ENCODE measurements at regions not wholly inside any gene's neighbourhood (a gene's known extent, or its start where the extent isn't known, plus 50 kb on each side); places are given as distances from the start of the nearest gene placed in this dataset.

DNA sequence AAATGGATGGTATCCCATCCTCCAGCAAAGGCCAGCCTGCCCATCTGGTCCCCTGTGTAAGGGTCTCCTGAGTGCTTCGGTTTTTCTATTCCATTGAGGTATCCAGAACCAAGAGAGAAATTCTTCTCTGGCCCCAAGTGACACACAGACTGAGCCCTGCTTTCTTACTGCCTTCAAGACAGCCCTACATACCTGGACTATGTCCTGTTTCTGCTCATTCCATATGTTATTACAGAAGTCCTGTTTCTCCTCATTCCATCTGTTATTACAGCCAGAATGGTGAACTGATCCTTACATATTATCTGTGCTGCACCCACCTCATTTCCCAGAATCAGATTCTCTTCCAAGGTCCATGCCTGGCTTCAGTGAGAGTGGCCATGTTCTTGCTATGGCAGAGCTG, 115.2 kb downstream of the DCLK3 start:
- Histone ChIP-seq H3K4me3 (ENCODE audit: low read depth in 1 of 3, low read length in 3 of 3) (no peak overlapping the region), H3K27ac (ENCODE audit: low read depth in 1 of 2, low read length in 2 of 2) (no peak overlapping the region), H3K9ac (ENCODE audit: low read depth in 1 of 2, low read length in 2 of 2) (no peak overlapping the region), H3K9me3 (ENCODE audit: control insufficient read depth in 4 of 4, low read length in 3 of 4) (no peaks in the 10 kb centered on the region), H3K4me1 (ENCODE audit: control insufficient read depth in 4 of 4, insufficient read depth in 4 of 4, low read length in 3 of 4) (no peaks in the 10 kb centered on the region), H3K36me3 (ENCODE audit: control insufficient read depth in 4 of 4, insufficient read depth in 3 of 4, low read depth in 1 of 4, low read length in 3 of 4) (no peaks in the 10 kb centered on the region), H3K27me3 (ENCODE audit: control insufficient read depth in 4 of 4, insufficient read depth in 4 of 4, low read length in 3 of 4) (peaks cover 0 to 6% (median 0%) of the 10 kb centered on the region in 4 donors)
- no peak for DNase-seq (ENCODE audit: low spot score)
- TF ChIP-seq RXRA (IDR thresholded peaks at IDR 0.05): no peak
- TF ChIP-seq NR2F2 (IDR thresholded peaks at IDR 0.05): no peak
- TF ChIP-seq HNF4G (IDR thresholded peaks at IDR 0.05): no peak
- no peak for TF ChIP-seq RAD21 (IDR thresholded peaks at IDR 0.05)
- TF ChIP-seq YY1 (IDR thresholded peaks at IDR 0.05): no peak
- no peak for TF ChIP-seq EGR1 (IDR thresholded peaks at IDR 0.05; ENCODE audit: low read depth in 2 of 2)
- no peak for TF ChIP-seq SP1 (IDR thresholded peaks at IDR 0.05)
- TF ChIP-seq GABPA (IDR thresholded peaks at IDR 0.05 in 1 of 2, conservative IDR thresholded peaks at IDR 0.05 in 1 of 2): no peak
- WGBS: 41% methylated on average over 1 of the region's 1 CpG

DNA sequence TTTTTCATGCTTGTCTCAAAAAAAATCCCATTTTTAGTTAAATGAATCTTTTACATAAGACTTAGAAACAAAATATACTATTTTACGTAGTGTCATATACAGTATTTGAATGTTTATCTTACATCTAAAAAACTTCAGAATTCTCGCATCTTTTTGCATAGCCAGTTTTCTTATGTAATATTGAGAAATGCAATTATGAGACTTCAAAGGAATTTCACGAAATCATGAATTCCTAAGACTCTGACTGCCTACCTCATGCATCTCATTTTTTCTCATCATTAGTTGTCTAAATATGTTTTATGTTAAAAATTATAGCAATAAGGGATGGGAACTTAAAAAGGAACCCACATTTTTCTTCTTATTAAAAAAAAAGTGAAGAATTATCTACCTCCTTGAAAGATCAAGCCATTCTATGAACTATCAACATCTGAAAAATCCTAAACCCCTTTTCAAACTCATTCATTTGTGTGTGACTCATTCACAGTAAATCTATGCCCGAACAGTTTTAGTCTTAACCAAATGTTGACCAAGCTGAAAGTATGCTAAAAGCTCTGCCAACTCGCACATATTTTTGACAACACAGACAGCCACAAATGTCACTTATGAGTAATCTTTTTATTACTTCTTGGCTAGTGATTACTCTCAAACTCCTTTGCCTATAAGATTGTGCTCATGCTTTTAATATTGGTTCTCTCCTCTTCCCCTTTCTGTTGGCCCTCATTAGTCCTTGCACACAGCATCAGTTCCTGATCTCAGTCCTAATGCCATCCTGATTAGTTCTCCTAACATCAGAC, 115.9 kb downstream of the DCLK3 start:
- Histone ChIP-seq H3K9ac (ENCODE audit: low read depth in 1 of 2, low read length in 2 of 2) (no peak overlapping the region), H3K9me3 (ENCODE audit: control insufficient read depth in 4 of 4, low read length in 3 of 4) (no peaks in the 10 kb centered on the region), H3K4me3 (ENCODE audit: low read depth in 1 of 3, low read length in 3 of 3) (no peak overlapping the region), H3K27me3 (ENCODE audit: control insufficient read depth in 4 of 4, insufficient read depth in 4 of 4, low read length in 3 of 4) (peaks cover 0 to 6% (median 0%) of the 10 kb centered on the region in 4 donors), H3K36me3 (ENCODE audit: control insufficient read depth in 4 of 4, insufficient read depth in 3 of 4, low read depth in 1 of 4, low read length in 3 of 4) (no peaks in the 10 kb centered on the region), H3K4me1 (ENCODE audit: control insufficient read depth in 4 of 4, insufficient read depth in 4 of 4, low read length in 3 of 4) (no peaks in the 10 kb centered on the region), H3K27ac (ENCODE audit: low read depth in 1 of 2, low read length in 2 of 2) (no peak overlapping the region)
- no peak for TF ChIP-seq JUND (IDR thresholded peaks at IDR 0.05)
- TF ChIP-seq, protein P1, sequence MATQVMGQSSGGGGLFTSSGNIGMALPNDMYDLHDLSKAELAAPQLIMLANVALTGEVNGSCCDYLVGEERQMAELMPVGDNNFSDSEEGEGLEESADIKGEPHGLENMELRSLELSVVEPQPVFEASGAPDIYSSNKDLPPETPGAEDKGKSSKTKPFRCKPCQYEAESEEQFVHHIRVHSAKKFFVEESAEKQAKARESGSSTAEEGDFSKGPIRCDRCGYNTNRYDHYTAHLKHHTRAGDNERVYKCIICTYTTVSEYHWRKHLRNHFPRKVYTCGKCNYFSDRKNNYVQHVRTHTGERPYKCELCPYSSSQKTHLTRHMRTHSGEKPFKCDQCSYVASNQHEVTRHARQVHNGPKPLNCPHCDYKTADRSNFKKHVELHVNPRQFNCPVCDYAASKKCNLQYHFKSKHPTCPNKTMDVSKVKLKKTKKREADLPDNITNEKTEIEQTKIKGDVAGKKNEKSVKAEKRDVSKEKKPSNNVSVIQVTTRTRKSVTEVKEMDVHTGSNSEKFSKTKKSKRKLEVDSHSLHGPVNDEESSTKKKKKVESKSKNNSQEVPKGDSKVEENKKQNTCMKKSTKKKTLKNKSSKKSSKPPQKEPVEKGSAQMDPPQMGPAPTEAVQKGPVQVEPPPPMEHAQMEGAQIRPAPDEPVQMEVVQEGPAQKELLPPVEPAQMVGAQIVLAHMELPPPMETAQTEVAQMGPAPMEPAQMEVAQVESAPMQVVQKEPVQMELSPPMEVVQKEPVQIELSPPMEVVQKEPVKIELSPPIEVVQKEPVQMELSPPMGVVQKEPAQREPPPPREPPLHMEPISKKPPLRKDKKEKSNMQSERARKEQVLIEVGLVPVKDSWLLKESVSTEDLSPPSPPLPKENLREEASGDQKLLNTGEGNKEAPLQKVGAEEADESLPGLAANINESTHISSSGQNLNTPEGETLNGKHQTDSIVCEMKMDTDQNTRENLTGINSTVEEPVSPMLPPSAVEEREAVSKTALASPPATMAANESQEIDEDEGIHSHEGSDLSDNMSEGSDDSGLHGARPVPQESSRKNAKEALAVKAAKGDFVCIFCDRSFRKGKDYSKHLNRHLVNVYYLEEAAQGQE (IDR thresholded peaks at IDR 0.05): no peak
- 62% methylated on average over 5 of the region's 5 CpGs for WGBS
- no peak for DNase-seq (ENCODE audit: low spot score)

- H3K9ac ChIP-seq (ENCODE audit: low read depth in 1 of 2, low read length in 2 of 2): no peak overlapping the region
- no peak for DNase-seq (ENCODE audit: low spot score)
- H3K27ac ChIP-seq (ENCODE audit: low read depth in 1 of 2, low read length in 2 of 2): no peak overlapping the region
- peaks cover 0 to 6% (median 0%) of the 10 kb centered on the region in 4 donors for H3K27me3 ChIP-seq (ENCODE audit: control insufficient read depth in 4 of 4, insufficient read depth in 4 of 4, low read length in 3 of 4)
- 70% methylated on average over 3 of the region's 3 CpGs for WGBS
- H3K9me3 ChIP-seq (ENCODE audit: control insufficient read depth in 4 of 4, low read length in 3 of 4): no peaks in the 10 kb centered on the region
- no peak overlapping the region for H3K4me3 ChIP-seq (ENCODE audit: low read depth in 1 of 3, low read length in 3 of 3)
- no peaks in the 10 kb centered on the region for H3K36me3 ChIP-seq (ENCODE audit: control insufficient read depth in 4 of 4, insufficient read depth in 3 of 4, low read depth in 1 of 4, low read length in 3 of 4)
- H3K4me1 ChIP-seq (ENCODE audit: control insufficient read depth in 4 of 4, insufficient read depth in 4 of 4, low read length in 3 of 4): no peaks in the 10 kb centered on the region
- no peak for TF ChIP-seq NR2F2 (IDR thresholded peaks at IDR 0.05)
- no peak for TF ChIP-seq YY1 (IDR thresholded peaks at IDR 0.05)
- no peak for TF ChIP-seq HNF4A (conservative IDR thresholded peaks at IDR 0.05)
- no peak for TF ChIP-seq TAF1 (conservative IDR thresholded peaks at IDR 0.05)
- TF ChIP-seq RXRA (IDR thresholded peaks at IDR 0.05): no peak
- TF ChIP-seq SP1 (IDR thresholded peaks at IDR 0.05): no peak
- no peak for TF ChIP-seq HNF4G (IDR thresholded peaks at IDR 0.05)
- TF ChIP-seq, protein P2, sequence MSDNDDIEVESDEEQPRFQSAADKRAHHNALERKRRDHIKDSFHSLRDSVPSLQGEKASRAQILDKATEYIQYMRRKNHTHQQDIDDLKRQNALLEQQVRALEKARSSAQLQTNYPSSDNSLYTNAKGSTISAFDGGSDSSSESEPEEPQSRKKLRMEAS (IDR thresholded peaks at IDR 0.05): no peak
- TF ChIP-seq GABPA (IDR thresholded peaks at IDR 0.05 in 1 of 2, conservative IDR thresholded peaks at IDR 0.05 in 1 of 2): no peak
- TF ChIP-seq EGR1 (IDR thresholded peaks at IDR 0.05; ENCODE audit: low read depth in 2 of 2): no peak
- TF ChIP-seq FOXA1 (IDR thresholded peaks at IDR 0.05): no peak
- TF ChIP-seq, protein P1 (IDR thresholded peaks at IDR 0.05): no peak
- TF ChIP-seq, protein P3, sequence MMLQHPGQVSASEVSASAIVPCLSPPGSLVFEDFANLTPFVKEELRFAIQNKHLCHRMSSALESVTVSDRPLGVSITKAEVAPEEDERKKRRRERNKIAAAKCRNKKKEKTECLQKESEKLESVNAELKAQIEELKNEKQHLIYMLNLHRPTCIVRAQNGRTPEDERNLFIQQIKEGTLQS (IDR thresholded peaks at IDR 0.05): no peak
- no peak for TF ChIP-seq FOXA2 (IDR thresholded peaks at IDR 0.05)
- no peak for TF ChIP-seq RAD21 (IDR thresholded peaks at IDR 0.05)
- TF ChIP-seq JUND (IDR thresholded peaks at IDR 0.05): no peak
- TF ChIP-seq, protein P4, sequence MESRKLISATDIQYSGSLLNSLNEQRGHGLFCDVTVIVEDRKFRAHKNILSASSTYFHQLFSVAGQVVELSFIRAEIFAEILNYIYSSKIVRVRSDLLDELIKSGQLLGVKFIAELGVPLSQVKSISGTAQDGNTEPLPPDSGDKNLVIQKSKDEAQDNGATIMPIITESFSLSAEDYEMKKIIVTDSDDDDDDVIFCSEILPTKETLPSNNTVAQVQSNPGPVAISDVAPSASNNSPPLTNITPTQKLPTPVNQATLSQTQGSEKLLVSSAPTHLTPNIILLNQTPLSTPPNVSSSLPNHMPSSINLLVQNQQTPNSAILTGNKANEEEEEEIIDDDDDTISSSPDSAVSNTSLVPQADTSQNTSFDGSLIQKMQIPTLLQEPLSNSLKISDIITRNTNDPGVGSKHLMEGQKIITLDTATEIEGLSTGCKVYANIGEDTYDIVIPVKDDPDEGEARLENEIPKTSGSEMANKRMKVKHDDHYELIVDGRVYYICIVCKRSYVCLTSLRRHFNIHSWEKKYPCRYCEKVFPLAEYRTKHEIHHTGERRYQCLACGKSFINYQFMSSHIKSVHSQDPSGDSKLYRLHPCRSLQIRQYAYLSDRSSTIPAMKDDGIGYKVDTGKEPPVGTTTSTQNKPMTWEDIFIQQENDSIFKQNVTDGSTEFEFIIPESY (IDR thresholded peaks at IDR 0.05): no peak
Observed at GRCh38 chr3:36647423-36647853, 116.9 kb downstream of the DCLK3 start.
